ENCODE measurements at regions not wholly inside any gene's neighbourhood (a gene's known extent, or its start where the extent isn't known, plus 50 kb on each side); places are given as distances from the start of the nearest gene placed in this dataset.

DNA sequence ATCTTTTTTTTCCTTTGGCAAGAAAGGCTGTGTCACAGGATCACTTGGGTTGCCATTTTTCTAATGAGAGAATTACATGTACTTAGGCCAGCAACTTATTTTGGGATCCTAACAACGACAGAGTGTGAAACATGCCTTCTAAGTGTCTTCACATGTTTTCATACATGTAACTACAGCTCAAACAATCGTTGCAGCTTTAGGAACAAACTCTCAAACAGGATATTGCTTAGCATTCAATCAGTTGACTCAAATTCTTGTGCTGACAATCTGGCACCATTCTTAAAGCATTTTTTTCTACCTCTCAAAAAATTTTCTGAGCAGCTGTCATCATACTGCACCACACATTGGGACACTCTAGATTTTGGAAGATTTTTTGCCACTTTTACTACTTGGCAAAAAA, 435.5 kb downstream of the HINT1 start:
- WGBS, 2 donors: 54 to 59% methylated on average over 2 of the region's 2 CpGs

DNA sequence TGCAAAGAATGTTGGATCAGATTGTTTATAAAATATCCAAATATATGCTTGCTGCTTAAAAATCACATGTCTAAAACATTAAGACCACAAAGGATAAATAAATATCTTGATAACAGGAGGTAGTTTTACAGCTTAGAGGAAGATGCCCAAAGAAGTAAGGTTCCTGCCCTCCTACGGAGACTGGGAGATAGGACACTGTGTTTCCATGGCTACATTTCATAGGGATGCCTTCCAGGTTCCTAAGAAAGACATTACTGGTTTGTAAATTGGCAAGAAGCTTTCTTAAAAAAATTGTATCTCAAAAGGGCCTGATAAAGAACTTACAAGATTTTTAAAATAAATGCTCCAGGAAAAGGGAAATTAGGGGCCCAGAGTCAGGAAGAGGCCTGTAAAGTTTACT, 437.2 kb downstream of the HINT1 start:
- Histone ChIP-seq H3K9me3 (peaks cover 0 to 20% (median 0%) of the 10 kb centered on the region in 4 donors), H3K27me3 (no peaks in the 10 kb centered on the region), H3K27ac (no peak overlapping the region), H3K4me3 (no peak overlapping the region), H3K4me1 (no peaks in the 10 kb centered on the region), H3K36me3 (no peaks in the 10 kb centered on the region)
- DNase-seq (ENCODE audit: low spot score in 2 of 2): no peak
- TF ChIP-seq, protein P1, sequence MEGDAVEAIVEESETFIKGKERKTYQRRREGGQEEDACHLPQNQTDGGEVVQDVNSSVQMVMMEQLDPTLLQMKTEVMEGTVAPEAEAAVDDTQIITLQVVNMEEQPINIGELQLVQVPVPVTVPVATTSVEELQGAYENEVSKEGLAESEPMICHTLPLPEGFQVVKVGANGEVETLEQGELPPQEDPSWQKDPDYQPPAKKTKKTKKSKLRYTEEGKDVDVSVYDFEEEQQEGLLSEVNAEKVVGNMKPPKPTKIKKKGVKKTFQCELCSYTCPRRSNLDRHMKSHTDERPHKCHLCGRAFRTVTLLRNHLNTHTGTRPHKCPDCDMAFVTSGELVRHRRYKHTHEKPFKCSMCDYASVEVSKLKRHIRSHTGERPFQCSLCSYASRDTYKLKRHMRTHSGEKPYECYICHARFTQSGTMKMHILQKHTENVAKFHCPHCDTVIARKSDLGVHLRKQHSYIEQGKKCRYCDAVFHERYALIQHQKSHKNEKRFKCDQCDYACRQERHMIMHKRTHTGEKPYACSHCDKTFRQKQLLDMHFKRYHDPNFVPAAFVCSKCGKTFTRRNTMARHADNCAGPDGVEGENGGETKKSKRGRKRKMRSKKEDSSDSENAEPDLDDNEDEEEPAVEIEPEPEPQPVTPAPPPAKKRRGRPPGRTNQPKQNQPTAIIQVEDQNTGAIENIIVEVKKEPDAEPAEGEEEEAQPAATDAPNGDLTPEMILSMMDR (IDR thresholded peaks at IDR 0.05): no peak
- TF ChIP-seq POLR2A (IDR thresholded peaks at IDR 0.05): no peak
- no peak for TF ChIP-seq EP300 (IDR thresholded peaks at IDR 0.05)
- 78 to 86% methylated on average over 1 of the region's 1 CpG for WGBS, 2 donors

More for the DNA sequence above, 435.5 kb downstream of the HINT1 start:
- Histone ChIP-seq H3K27me3 (no peaks in the 10 kb centered on the region), H3K36me3 (no peaks in the 10 kb centered on the region), H3K27ac (no peak overlapping the region), H3K4me1 (no peaks in the 10 kb centered on the region), H3K4me3 (no peak overlapping the region), H3K9me3 (peaks cover 0 to 20% (median 0%) of the 10 kb centered on the region in 4 donors)
- TF ChIP-seq EP300 (IDR thresholded peaks at IDR 0.05) (no peak), POLR2A (IDR thresholded peaks at IDR 0.05) (no peak)
- TF ChIP-seq, protein P1 (IDR thresholded peaks at IDR 0.05): no peak
- no peak for DNase-seq (ENCODE audit: low spot score in 2 of 2)

GRCh38 chr5:130724658-130725057, 440.4 kb downstream of the HINT1 start:
- no peak for TF ChIP-seq EP300 (IDR thresholded peaks at IDR 0.05)
- TF ChIP-seq, protein P1 (IDR thresholded peaks at IDR 0.05): no peak
- no peak for TF ChIP-seq POLR2A (IDR thresholded peaks at IDR 0.05)
- H3K27ac ChIP-seq: no peak overlapping the region
- H3K27me3 ChIP-seq: no peaks in the 10 kb centered on the region
- WGBS, 2 donors: 56 to 66% methylated on average over 5 of the region's 5 CpGs
- H3K9me3 ChIP-seq: no peaks in the 10 kb centered on the region
- DNase-seq (ENCODE audit: low spot score in 2 of 2): no peak
- no peaks in the 10 kb centered on the region for H3K4me1 ChIP-seq
- H3K4me3 ChIP-seq: no peak overlapping the region
- H3K36me3 ChIP-seq: no peaks in the 10 kb centered on the region

GRCh38 chr5:130720355-130720754, 444.7 kb downstream of the HINT1 start:
- H3K36me3 ChIP-seq: no peaks in the 10 kb centered on the region
- no peaks in the 10 kb centered on the region for H3K9me3 ChIP-seq
- H3K4me3 ChIP-seq: no peak overlapping the region
- no peak overlapping the region for H3K27ac ChIP-seq
- no peaks in the 10 kb centered on the region for H3K4me1 ChIP-seq
- no peaks in the 10 kb centered on the region for H3K27me3 ChIP-seq
- no peak for DNase-seq (ENCODE audit: low spot score in 2 of 2)
- TF ChIP-seq, protein P1 (IDR thresholded peaks at IDR 0.05): no peak
- no peak for TF ChIP-seq EP300 (IDR thresholded peaks at IDR 0.05)
- TF ChIP-seq POLR2A (IDR thresholded peaks at IDR 0.05): no peak
- WGBS, 2 donors: 14 to 20% methylated on average over 1 of the region's 1 CpG

GRCh38 chr5:130715541-130715940, 449.5 kb downstream of the HINT1 start:
- 87 to 89% methylated on average over 3 of the region's 3 CpGs for WGBS, 2 donors
- no peak for DNase-seq (ENCODE audit: low spot score in 2 of 2)
- Histone ChIP-seq H3K9me3 (no peaks in the 10 kb centered on the region), H3K4me1 (no peaks in the 10 kb centered on the region), H3K4me3 (no peak overlapping the region), H3K27me3 (no peaks in the 10 kb centered on the region), H3K36me3 (no peaks in the 10 kb centered on the region), H3K27ac (no peak overlapping the region)
- TF ChIP-seq EP300 (IDR thresholded peaks at IDR 0.05): no peak
- TF ChIP-seq POLR2A (IDR thresholded peaks at IDR 0.05): no peak
- TF ChIP-seq, protein P1 (IDR thresholded peaks at IDR 0.05): no peak
